CD4-positive, alpha-beta memory T cell (primary cell): ENCODE measurements at regions not wholly inside any gene's neighbourhood (a gene's known extent, or its start where the extent isn't known, plus 50 kb on each side); places are given as distances from the start of the nearest gene placed in this dataset.
"Not testable (repeated sequence)": the region's sequence is repeated elsewhere in the genome, so short reads cannot be mapped to it uniquely, and the experiment has no call there.

Experiments
- CTCF ChIA-PET: fragments of 350-600 bp; sonication (Branson Sonifier 250); formaldehyde crosslinking; loops from one replicate; lab custom pipeline; 2021; ENCODE audit warnings: inconsistent platforms; ENCODE audit not compliant: partially characterized antibody; lab: Charles Lee
- POLR2A ChIA-PET: fragments of 350-600 bp; sonication (Branson Sonifier 250); formaldehyde crosslinking; loops from one replicate; lab custom pipeline; 2021; ENCODE audit not compliant: partially characterized antibody; lab: Charles Lee
- DNase-seq, 5 donors: peaks; one replicate each; pipeline versions ENCODE4 v3.0.0 to v3.0.0-alpha.2; 2020 to 2022; ENCODE audit warnings: mixed read lengths in 1 of 5
- H3K27ac ChIP-seq: one replicate; pipeline ENCODE4 v1.7.0; 2013; ENCODE audit warnings: low read depth, low read length
- H3K27me3 ChIP-seq: 2 replicates; pipeline ENCODE4 v1.7.0; 2013; ENCODE audit warnings: mild to moderate bottlenecking, low read length, moderate library complexity; ENCODE audit not compliant: insufficient read depth
- H3K36me3 ChIP-seq: 2 replicates; pipeline ENCODE4 v1.7.0; 2013; ENCODE audit warnings: mild to moderate bottlenecking, low read length, moderate library complexity; ENCODE audit not compliant: insufficient read depth
- H3K4me1 ChIP-seq: 2 replicates; pipeline ENCODE4 v1.7.0; 2013; ENCODE audit warnings: mild to moderate bottlenecking, low read length, moderate library complexity; ENCODE audit not compliant: insufficient read depth
- H3K4me3 ChIP-seq, 2 donors: one replicate each; pipeline ENCODE4 v1.7.0; 2013; ENCODE audit warnings: low read length in 2 of 2, mild to moderate bottlenecking in 1 of 2
- H3K9me3 ChIP-seq, 2 donors: one replicate each; pipeline ENCODE4 v1.7.0; 2013; ENCODE audit warnings: low read length in 2 of 2, control low read depth in 1 of 2; ENCODE audit not compliant: control insufficient read depth in 1 of 2
- H3K27ac Mint-ChIP-seq, 7 donors: one replicate each; pipeline ENCODE4 v1.8.0; 2020 to 2021; ENCODE audit warnings: mixed read lengths in 7 of 7, mild to moderate bottlenecking in 6 of 7, inconsistent platforms in 3 of 7, moderate library complexity in 3 of 7
- H3K27me3 Mint-ChIP-seq, 2 donors: one replicate each; pipeline ENCODE4 v1.8.0; 2020 to 2021; ENCODE audit warnings: mixed read lengths in 2 of 2
- H3K36me3 Mint-ChIP-seq, 2 donors: one replicate each; pipeline ENCODE4 v1.8.0; 2020 to 2021; ENCODE audit warnings: mixed read lengths in 2 of 2, inconsistent platforms in 1 of 2, mild to moderate bottlenecking in 1 of 2
- H3K4me1 Mint-ChIP-seq, 4 donors: one replicate each; pipeline ENCODE4 v1.8.0; 2020 to 2021; ENCODE audit warnings: mixed read lengths in 4 of 4, mild to moderate bottlenecking in 1 of 4
- H3K4me3 Mint-ChIP-seq, 8 donors: one replicate each; pipeline ENCODE4 v1.8.0; 2020 to 2021; ENCODE audit warnings: mixed read lengths in 8 of 8, mild to moderate bottlenecking in 7 of 8, moderate library complexity in 6 of 8, inconsistent platforms in 3 of 8
- H3K9me3 Mint-ChIP-seq, 8 donors: one replicate each; pipeline ENCODE4 v1.8.0; 2020 to 2021; ENCODE audit warnings: mixed read lengths in 8 of 8, mild to moderate bottlenecking in 5 of 8, inconsistent platforms in 3 of 8, moderate library complexity in 1 of 8
- intact Hi-C: fragments of 100-400 bp; cut with micrococcal nuclease; formaldehyde crosslinking; loops from one replicate; pipeline ENCODE4 v1.15.1; 2023

DNA sequence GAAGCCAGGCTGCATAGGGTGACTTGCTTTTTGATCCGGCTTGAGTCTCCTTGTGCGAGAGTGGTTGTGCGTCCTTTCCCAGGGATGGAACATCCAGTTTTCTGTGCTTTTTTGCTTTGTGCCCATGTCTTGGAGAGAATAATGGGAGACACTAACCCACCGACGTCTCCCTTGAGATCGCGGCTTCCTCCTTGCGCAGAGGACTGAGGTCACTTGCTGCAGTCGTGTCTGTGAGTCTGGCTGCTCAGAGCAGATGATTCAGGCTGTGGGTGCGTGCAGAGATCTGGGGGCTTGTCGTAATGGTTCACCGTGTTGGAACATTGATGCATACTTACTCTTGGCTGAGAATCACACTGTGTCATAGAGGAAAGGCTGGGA lies 164.5 kb upstream of the CACNA1E start:
- Histone ChIP-seq H3K4me3 (no peak overlapping the region), H3K27me3 (peaks cover 22% of the 10 kb centered on the region), H3K27ac (no peak overlapping the region), H3K4me1 (peaks cover 12% of the 10 kb centered on the region), H3K9me3 (no peaks in the 10 kb centered on the region), H3K36me3 (no peaks in the 10 kb centered on the region)
- no peak for DNase-seq
- peaks cover 34 to 51% of the 10 kb centered on the region in 2 donors for H3K27me3 Mint-ChIP-seq
- H3K9me3 Mint-ChIP-seq: peaks cover 0 to 1% (median 0%) of the 10 kb centered on the region in 8 donors
- CTCF ChIA-PET: no interaction called here
- POLR2A ChIA-PET: no interaction called here
- H3K27ac Mint-ChIP-seq: no peak overlapping the region
- H3K36me3 Mint-ChIP-seq: no peaks in the 10 kb centered on the region
- intact Hi-C loops: loop anchor here (5.0 kb wide), 1 partner anchor 78 kb away; no protein-coding TSS in a partner anchor
- H3K4me1 Mint-ChIP-seq: peaks cover 19 to 27% (median 21%) of the 10 kb centered on the region in 4 donors
- H3K4me3 Mint-ChIP-seq: peak overlapping the region; percentile 60 to 90 (median 78)

DNA sequence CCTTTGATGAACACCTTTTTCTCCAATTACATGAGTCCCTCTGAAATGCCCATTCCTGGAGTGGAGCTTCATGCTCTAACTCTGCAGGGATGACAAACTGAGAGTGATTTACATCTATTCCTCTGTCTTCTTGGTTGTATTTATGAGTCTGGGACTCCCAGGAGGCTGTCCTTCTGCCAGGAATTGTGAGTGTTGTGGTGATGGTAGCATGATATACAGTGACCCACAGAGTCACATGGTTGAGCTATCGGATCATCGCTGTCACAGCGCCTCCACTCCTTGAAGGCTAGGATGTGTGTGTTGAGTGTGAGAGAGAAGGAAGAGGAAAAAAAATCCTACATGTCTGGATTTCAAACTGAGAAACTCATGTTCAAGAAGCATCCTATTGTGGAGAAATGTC lies 163.4 kb upstream of the CACNA1E start:
- intact Hi-C loops: loop anchor here (5.0 kb wide), 1 partner anchor 77 kb away; no protein-coding TSS in a partner anchor
- H3K4me3 ChIP-seq: no peak overlapping the region
- no peaks in the 10 kb centered on the region for H3K36me3 ChIP-seq
- DNase-seq: no peak
- H3K27me3 ChIP-seq: peaks cover 22% of the 10 kb centered on the region
- peaks cover 0 to 1% (median 0%) of the 10 kb centered on the region in 8 donors for H3K9me3 Mint-ChIP-seq
- peaks cover 25 to 42% of the 10 kb centered on the region in 2 donors for H3K27me3 Mint-ChIP-seq
- H3K4me1 ChIP-seq: peaks cover 12% of the 10 kb centered on the region
- no peak overlapping the region for H3K27ac ChIP-seq
- no peak overlapping the region for H3K27ac Mint-ChIP-seq
- H3K4me1 Mint-ChIP-seq: peaks cover 14 to 27% (median 19%) of the 10 kb centered on the region in 4 donors
- ChIA-PET CTCF (interaction anchor here (1.1 kb wide), 1 partner anchor 105 kb away, joined by 3 read pairs; no protein-coding TSS in a partner anchor), POLR2A (no interaction called here)
- peak overlapping the region in 1 of 8 donors; percentile 21 for H3K4me3 Mint-ChIP-seq
- no peaks in the 10 kb centered on the region for H3K9me3 ChIP-seq
- no peaks in the 10 kb centered on the region for H3K36me3 Mint-ChIP-seq

DNA sequence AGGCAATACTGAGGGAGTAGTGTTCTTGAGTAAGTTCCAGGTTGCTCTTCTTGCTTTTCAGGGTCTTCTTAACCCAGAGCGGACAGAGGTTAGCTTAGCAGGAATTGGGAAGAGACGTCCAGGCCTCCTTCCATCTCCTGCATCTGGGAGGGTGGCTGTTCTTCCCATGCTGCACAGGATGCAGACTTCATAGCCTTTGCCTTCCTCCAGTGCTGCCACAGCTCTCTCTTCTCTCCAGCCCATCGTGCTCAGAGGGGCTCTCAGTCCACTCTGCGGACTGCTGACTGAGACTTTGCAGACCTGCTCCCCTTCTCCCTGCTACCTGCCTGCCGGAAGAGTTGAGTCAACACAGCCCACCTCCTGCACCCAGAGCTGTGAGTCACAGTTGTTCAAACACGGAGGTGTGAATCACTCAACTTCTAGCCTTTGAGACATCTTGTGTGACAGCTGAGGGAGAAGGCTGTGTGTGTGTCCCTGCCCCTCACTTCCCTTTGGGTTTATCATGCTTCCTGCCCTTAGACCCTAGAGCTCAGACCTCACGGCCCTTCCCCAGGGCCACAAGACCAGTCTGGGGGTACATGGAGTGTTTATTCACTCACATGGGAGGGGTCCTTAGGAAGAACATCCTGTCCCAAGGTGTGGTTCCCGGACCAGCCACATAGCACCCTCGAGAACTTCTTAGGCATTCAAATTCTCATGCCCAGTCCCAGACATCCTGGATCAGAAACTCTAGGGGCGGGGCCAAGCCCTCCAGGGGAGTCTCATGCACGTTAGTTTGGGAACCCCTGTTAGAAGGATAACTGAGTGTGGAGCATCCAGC lies 158.3 kb upstream of the CACNA1E start:
- Histone ChIP-seq H3K27me3 (no peaks in the 10 kb centered on the region), H3K27ac (no peak overlapping the region), H3K4me3 (no peak overlapping the region), H3K36me3 (no peaks in the 10 kb centered on the region), H3K4me1 (no peaks in the 10 kb centered on the region), H3K9me3 (no peaks in the 10 kb centered on the region)
- intact Hi-C loops: no loop called here
- no peaks in the 10 kb centered on the region for H3K36me3 Mint-ChIP-seq
- ChIA-PET CTCF (interaction anchor here (0.8 kb wide), 1 partner anchor 10 kb away, joined by 3 read pairs; no protein-coding TSS in a partner anchor), POLR2A (no interaction called here)
- peaks cover 1 to 10% (median 4%) of the 10 kb centered on the region in 4 donors for H3K4me1 Mint-ChIP-seq
- H3K9me3 Mint-ChIP-seq: peaks cover 0 to 5% (median 0%) of the 10 kb centered on the region in 8 donors
- DNase-seq: no peak
- H3K27ac Mint-ChIP-seq: no peak overlapping the region
- H3K27me3 Mint-ChIP-seq: peaks cover 6 to 9% of the 10 kb centered on the region in 2 donors
- H3K4me3 Mint-ChIP-seq: peak overlapping the region in 1 of 8 donors; percentile 47

DNA sequence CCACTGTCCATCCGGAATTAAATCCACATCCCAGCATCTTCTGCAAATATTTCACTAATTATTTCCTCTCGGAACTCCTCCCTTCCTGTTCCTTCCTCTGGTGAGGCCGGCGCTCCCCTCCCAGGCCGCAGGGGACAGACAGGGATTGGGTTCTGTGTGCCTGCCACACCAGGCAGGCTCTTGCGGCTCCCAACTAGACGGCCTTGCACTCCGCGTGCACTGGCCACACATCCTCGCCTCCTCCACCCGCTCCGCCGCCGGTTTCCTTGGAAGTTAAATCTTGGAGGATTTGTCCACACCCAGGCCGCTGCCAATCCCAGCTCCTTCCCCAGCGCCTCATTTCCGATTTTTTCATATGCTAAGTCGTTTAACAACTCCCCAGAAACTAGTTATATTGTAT lies 157.6 kb upstream of the CACNA1E start:
- CTCF ChIA-PET, H3K27me3 ChIP-seq, DNase-seq, H3K4me3 Mint-ChIP-seq, H3K9me3 ChIP-seq, POLR2A ChIA-PET, H3K9me3 Mint-ChIP-seq, H3K27ac Mint-ChIP-seq, H3K36me3 ChIP-seq, H3K27me3 Mint-ChIP-seq, intact Hi-C loops, H3K36me3 Mint-ChIP-seq, H3K4me3 ChIP-seq, H3K4me1 ChIP-seq, H3K27ac ChIP-seq: not testable (repeated sequence)
- peaks cover 1 to 10% (median 4%) of the 10 kb centered on the region in 4 donors for H3K4me1 Mint-ChIP-seq

DNA sequence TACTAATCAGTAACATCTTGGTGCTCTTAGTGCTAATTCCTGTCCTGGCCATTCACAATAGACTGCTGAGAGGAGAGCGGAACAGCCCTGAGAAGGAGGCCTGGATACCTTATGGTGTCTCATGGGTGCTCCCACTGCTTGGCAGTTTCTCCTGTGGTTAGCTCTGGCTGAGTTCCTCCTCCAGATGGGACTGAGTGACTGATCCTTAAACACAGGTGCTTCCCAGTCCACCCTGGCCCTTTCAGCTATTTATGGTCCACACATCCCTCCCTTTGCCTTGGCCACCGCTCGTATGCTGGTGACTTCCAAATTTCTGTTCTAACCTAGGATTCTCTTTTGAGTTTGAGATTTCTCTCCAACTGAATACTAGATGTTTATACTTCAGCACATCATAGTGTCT lies 157.0 kb upstream of the CACNA1E start:
- no peak for DNase-seq
- Mint-ChIP-seq H3K36me3 (no peaks in the 10 kb centered on the region), H3K27me3 (peaks cover 0 to 7% of the 10 kb centered on the region in 2 donors)

DNA sequence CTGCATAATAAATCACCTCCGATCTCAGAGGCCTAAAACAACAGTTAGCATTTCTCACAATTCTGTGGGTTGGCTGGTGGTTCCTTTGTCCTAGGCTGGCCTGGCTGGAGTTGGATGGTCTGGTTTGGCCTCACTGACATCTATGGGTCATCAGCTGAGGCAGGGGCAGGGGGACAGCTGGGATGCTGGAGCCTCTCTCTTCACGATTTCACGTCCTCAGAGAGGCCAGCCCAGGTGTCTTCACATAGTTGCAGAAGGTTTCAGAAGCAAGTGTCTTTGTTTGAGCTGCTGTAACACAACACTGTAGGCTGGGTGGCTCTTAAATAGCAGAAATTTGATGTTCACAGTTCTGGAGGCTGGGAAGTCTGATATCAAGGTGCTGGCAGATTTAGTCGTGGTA lies 155.5 kb upstream of the CACNA1E start:
- no peaks in the 10 kb centered on the region for H3K27me3 ChIP-seq
- peaks cover 0 to 8% (median 2%) of the 10 kb centered on the region in 8 donors for H3K9me3 Mint-ChIP-seq
- no peaks in the 10 kb centered on the region for H3K9me3 ChIP-seq
- peaks cover 1 to 10% (median 4%) of the 10 kb centered on the region in 4 donors for H3K4me1 Mint-ChIP-seq
- no peak overlapping the region for H3K4me3 ChIP-seq
- DNase-seq: no peak
- H3K27ac Mint-ChIP-seq: no peak overlapping the region
- no peaks in the 10 kb centered on the region for H3K4me1 ChIP-seq
- H3K36me3 ChIP-seq: no peaks in the 10 kb centered on the region
- no peak overlapping the region for H3K4me3 Mint-ChIP-seq
- ChIA-PET POLR2A (no interaction called here), CTCF (no interaction called here)
- H3K27ac ChIP-seq: no peak overlapping the region
- peaks cover 0 to 5% of the 10 kb centered on the region in 2 donors for H3K27me3 Mint-ChIP-seq
- intact Hi-C loops: no loop called here
- H3K36me3 Mint-ChIP-seq: no peaks in the 10 kb centered on the region

More for the DNA sequence above, 157.0 kb upstream of the CACNA1E start:
- ChIA-PET POLR2A (no interaction called here), CTCF (no interaction called here)
- intact Hi-C loops: no loop called here
- no peaks in the 10 kb centered on the region for H3K4me1 ChIP-seq
- no peaks in the 10 kb centered on the region for H3K27me3 ChIP-seq
- no peak overlapping the region for H3K27ac ChIP-seq
- peaks cover 0 to 5% (median 0%) of the 10 kb centered on the region in 8 donors for H3K9me3 Mint-ChIP-seq
- no peak overlapping the region for H3K4me3 Mint-ChIP-seq
- H3K4me3 ChIP-seq: no peak overlapping the region
- peak overlapping the region in 1 of 7 donors; percentile 2 for H3K27ac Mint-ChIP-seq
- H3K9me3 ChIP-seq: no peaks in the 10 kb centered on the region
- peaks cover 1 to 10% (median 4%) of the 10 kb centered on the region in 4 donors for H3K4me1 Mint-ChIP-seq
- H3K36me3 ChIP-seq: no peaks in the 10 kb centered on the region

DNA sequence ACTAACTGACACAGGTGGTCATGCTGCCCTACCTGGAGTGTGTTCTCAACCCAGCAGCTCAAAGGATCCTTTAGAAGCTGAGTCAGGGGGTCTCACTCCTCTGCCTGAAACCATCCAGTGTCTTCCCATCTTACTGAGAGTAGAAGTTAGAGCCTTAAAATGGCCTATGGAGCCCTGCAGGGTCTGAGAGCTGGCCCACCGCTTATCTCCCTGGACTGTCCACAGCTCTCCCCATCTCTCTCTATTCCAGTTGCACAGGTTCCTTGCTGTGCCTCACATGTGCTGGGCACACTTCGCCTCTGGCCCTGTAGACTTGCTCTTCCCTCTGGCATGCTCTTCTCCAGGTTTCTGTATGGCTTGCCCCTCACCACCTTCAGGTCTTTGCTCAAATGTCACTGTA lies 148.6 kb upstream of the CACNA1E start:
- no peaks in the 10 kb centered on the region for H3K27me3 Mint-ChIP-seq

More for the DNA sequence above, 148.6 kb upstream of the CACNA1E start:
- H3K4me3 ChIP-seq: no peak overlapping the region
- Mint-ChIP-seq H3K4me3 (no peak overlapping the region), H3K9me3 (peaks cover 0 to 12% (median 4%) of the 10 kb centered on the region in 8 donors), H3K27ac (no peak overlapping the region), H3K36me3 (no peaks in the 10 kb centered on the region), H3K4me1 (no peaks in the 10 kb centered on the region)
- H3K27ac ChIP-seq: no peak overlapping the region
- H3K36me3 ChIP-seq: no peaks in the 10 kb centered on the region
- H3K27me3 ChIP-seq: no peaks in the 10 kb centered on the region
- intact Hi-C loops: no loop called here
- no peak for DNase-seq
- CTCF ChIA-PET: no interaction called here
- POLR2A ChIA-PET: interaction anchor here (1.0 kb wide), 1 partner anchor 11 kb away, joined by 3 read pairs; no protein-coding TSS in a partner anchor
- no peaks in the 10 kb centered on the region for H3K9me3 ChIP-seq
- H3K4me1 ChIP-seq: no peaks in the 10 kb centered on the region
